SK-N-SH (cell line): ENCODE measurements at regions not wholly inside any gene's neighbourhood (a gene's known extent, or its start where the extent isn't known, plus 50 kb on each side); places are given as distances from the start of the nearest gene placed in this dataset.

Experiments used
- CTCF ChIP-seq: fragments of 200-600 bp; sonication (generic); IDR thresholded peaks from 2 replicates; pipeline ENCODE4 v1.6.1; 2017; ENCODE audit warnings: antibody characterized with exemption, mild to moderate bottlenecking, moderate library complexity
- GABPA ChIP-seq: IDR thresholded peaks from 2 replicates; pipeline ENCODE4 v1.4.0; 2012; ENCODE audit warnings: low read depth, mild to moderate bottlenecking

DNA sequence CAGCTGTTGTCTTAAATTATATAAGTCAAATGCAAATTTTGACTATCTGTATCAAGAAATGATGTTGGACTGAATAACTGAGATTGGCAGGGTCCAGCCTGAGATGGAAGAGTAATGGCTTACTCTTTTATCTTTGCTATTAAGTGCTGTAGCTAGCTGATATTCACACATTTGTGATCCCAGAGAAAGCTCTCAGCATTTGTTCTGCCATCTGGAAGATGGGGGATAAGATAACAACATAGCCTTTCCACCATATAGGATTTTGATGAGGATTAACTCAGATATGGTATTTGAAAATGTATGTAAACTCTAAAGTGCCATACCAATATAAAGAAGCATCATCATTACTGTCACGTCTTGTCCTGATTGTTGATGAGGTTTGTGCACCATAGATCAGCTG, 1063.2 kb upstream of the TENM4 start:
- TF ChIP-seq CTCF (no peak), GABPA (no peak)
